ENCODE measurements at regions not wholly inside any gene's neighbourhood (a gene's known extent, or its start where the extent isn't known, plus 50 kb on each side); places are given as distances from the start of the nearest gene placed in this dataset.
"Not testable (repeated sequence)": the region's sequence is repeated elsewhere in the genome, so short reads cannot be mapped to it uniquely, and the experiment has no call there.

GRCh38 chr2:20499387-20499786 is 52.5 kb downstream of the RHOB start:
- Mint-ChIP-seq H3K4me1 (ENCODE audit: unreplicated experiment) (peaks cover 30% of the 10 kb centered on the region), H3K27ac (no peak overlapping the region), H3K27me3 (no peaks in the 10 kb centered on the region), H3K4me3 (no peak overlapping the region), H3K9me3 (no peaks in the 10 kb centered on the region), H3K36me3 (no peaks in the 10 kb centered on the region)
- TF ChIP-seq CTCF (conservative IDR thresholded peaks at IDR 0.05) = no peak
- DNase-seq (ENCODE audit: extremely low spot score, unreplicated experiment) = no peak

GRCh38 chr2:20501974-20502373 is 55.1 kb downstream of the RHOB start:
- no peak for TF ChIP-seq CTCF (conservative IDR thresholded peaks at IDR 0.05)
- Mint-ChIP-seq H3K36me3 (no peaks in the 10 kb centered on the region), H3K4me3 (no peak overlapping the region), H3K27me3 (no peaks in the 10 kb centered on the region), H3K27ac (peak overlapping the region; percentile 8), H3K4me1 (ENCODE audit: unreplicated experiment) (peaks cover 16% of the 10 kb centered on the region), H3K9me3 (no peaks in the 10 kb centered on the region)
- DNase-seq (ENCODE audit: extremely low spot score, unreplicated experiment) = no peak

GRCh38 chr2:20502496-20502895 is 55.6 kb downstream of the RHOB start:
- not testable (repeated sequence) for H3K27me3 Mint-ChIP-seq; DNase-seq (ENCODE audit: extremely low spot score, unreplicated experiment); H3K4me3 Mint-ChIP-seq; H3K27ac Mint-ChIP-seq; H3K9me3 Mint-ChIP-seq; H3K36me3 Mint-ChIP-seq
- peaks cover 13% of the 10 kb centered on the region for H3K4me1 Mint-ChIP-seq (ENCODE audit: unreplicated experiment)

- Mint-ChIP-seq H3K4me3 (no peak overlapping the region), H3K36me3 (no peaks in the 10 kb centered on the region), H3K27me3 (no peaks in the 10 kb centered on the region), H3K27ac (no peak overlapping the region), H3K4me1 (ENCODE audit: unreplicated experiment) (peaks cover 13% of the 10 kb centered on the region), H3K9me3 (no peaks in the 10 kb centered on the region)
- no peak for TF ChIP-seq CTCF (conservative IDR thresholded peaks at IDR 0.05)
- no peak for DNase-seq (ENCODE audit: extremely low spot score, unreplicated experiment)
Observed at GRCh38 chr2:20504174-20504573, 57.3 kb downstream of the RHOB start.

- H3K4me3 Mint-ChIP-seq = no peak overlapping the region
- no peak for DNase-seq (ENCODE audit: extremely low spot score, unreplicated experiment)
- H3K27me3 Mint-ChIP-seq = no peaks in the 10 kb centered on the region
- no peaks in the 10 kb centered on the region for H3K36me3 Mint-ChIP-seq
- no peak overlapping the region for H3K27ac Mint-ChIP-seq
- no peak for TF ChIP-seq CTCF (conservative IDR thresholded peaks at IDR 0.05)
- H3K4me1 Mint-ChIP-seq (ENCODE audit: unreplicated experiment) = peaks cover 11% of the 10 kb centered on the region
- H3K9me3 Mint-ChIP-seq = no peaks in the 10 kb centered on the region
Observed at GRCh38 chr2:20506201-20506685, 59.4 kb downstream of the RHOB start.

- no peaks in the 10 kb centered on the region for H3K36me3 Mint-ChIP-seq
- H3K27me3 Mint-ChIP-seq = no peaks in the 10 kb centered on the region
- no peak overlapping the region for H3K27ac Mint-ChIP-seq
- H3K4me1 Mint-ChIP-seq (ENCODE audit: unreplicated experiment) = peaks cover 13% of the 10 kb centered on the region
- H3K9me3 Mint-ChIP-seq = no peaks in the 10 kb centered on the region
- no peak for DNase-seq (ENCODE audit: extremely low spot score, unreplicated experiment)
- no peak for TF ChIP-seq CTCF (conservative IDR thresholded peaks at IDR 0.05)
- no peak overlapping the region for H3K4me3 Mint-ChIP-seq
Observed at GRCh38 chr2:20507166-20507692, 60.4 kb downstream of the RHOB start.
